AG09319 (cell line): ENCODE measurements at regions not wholly inside any gene's neighbourhood (a gene's known extent, or its start where the extent isn't known, plus 50 kb on each side); places are given as distances from the start of the nearest gene placed in this dataset.

Source experiments
- DNase-seq: peaks from one replicate; pipeline ENCODE4 v3.0.0-alpha.2; 2010; ENCODE audit warnings: low read depth; ENCODE audit errors: extremely low read depth
- CTCF ChIP-seq: IDR thresholded peaks from 2 replicates; pipeline ENCODE4 v1.5.1; 2011; ENCODE audit warnings: low read depth, mild to moderate bottlenecking, inconsistent platforms, low read length, moderate library complexity

GRCh38 chr14:44833376-44834060 is 128.2 kb downstream of the KLHL28 start:
- DNase-seq: no peak
- TF ChIP-seq CTCF: no peak

GRCh38 chr14:44830371-44830770 is 131.4 kb downstream of the KLHL28 start:
- no peak for TF ChIP-seq CTCF
- DNase-seq: no peak

- TF ChIP-seq CTCF: no peak
- DNase-seq: no peak
Measured at GRCh38 chr14:44829021-44829420, 132.7 kb downstream of the KLHL28 start.

GRCh38 chr14:44828023-44828422 is 133.7 kb downstream of the KLHL28 start:
- TF ChIP-seq CTCF: no peak
- DNase-seq: no peak

GRCh38 chr14:44820230-44820964 is 141.3 kb downstream of the KLHL28 start:
- no peak for TF ChIP-seq CTCF
- no peak for DNase-seq

- DNase-seq: no peak
- TF ChIP-seq CTCF: no peak
Measured at GRCh38 chr14:44814196-44814595, 147.6 kb downstream of the KLHL28 start.

- DNase-seq: no peak
- TF ChIP-seq CTCF: no peak
Measured at GRCh38 chr14:44812672-44813071, 149.1 kb downstream of the KLHL28 start.
